Activated T-cell treated with anti-CD3 and anti-CD28 coated beads for 24 hours (primary cell): ENCODE measurements at regions not wholly inside any gene's neighbourhood (a gene's known extent, or its start where the extent isn't known, plus 50 kb on each side); places are given as distances from the start of the nearest gene placed in this dataset.
"Not testable (repeated sequence)": the region's sequence is repeated elsewhere in the genome, so short reads cannot be mapped to it uniquely, and the experiment has no call there.

Experiments
- DNase-seq: peaks from one replicate; pipeline ENCODE4 v3.0.0-alpha.2; 2020; ENCODE audit warnings: low read depth

DNA sequence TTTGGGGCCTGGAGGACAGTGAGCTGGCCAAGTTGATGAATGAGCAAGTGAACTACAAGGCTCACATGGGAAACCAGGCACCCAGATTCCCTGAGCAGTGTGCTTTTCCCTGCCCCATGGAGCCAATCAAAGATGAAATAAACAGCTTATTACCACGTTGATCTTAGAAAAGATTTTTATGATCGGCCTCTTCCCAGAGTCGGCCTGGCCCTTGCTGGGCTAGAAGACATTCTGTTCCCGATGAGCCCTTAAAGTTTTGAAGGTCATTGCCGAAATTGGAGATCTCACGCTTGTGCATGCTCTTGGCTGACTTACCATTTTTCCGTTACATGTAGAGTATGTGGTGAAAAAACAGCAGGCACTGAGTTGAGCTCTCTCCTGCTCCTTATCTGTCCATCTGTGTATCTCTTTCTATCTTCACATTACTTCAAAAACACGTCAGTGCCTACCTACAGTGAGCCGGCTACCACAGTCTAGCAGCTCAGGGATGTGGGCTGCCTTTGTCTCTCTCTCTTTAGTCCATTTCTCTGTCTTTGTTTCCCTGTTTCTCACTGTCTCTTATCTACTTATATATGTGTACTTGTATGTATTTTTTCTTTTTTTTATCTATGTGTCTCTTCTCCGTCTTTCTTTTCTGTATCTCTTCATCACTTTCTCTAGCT, 248.8 kb upstream of the USP24 start:
- no peak for DNase-seq

GRCh38 chr1:55457874-55458273, 242.7 kb upstream of the USP24 start:
- DNase-seq = no peak

DNA sequence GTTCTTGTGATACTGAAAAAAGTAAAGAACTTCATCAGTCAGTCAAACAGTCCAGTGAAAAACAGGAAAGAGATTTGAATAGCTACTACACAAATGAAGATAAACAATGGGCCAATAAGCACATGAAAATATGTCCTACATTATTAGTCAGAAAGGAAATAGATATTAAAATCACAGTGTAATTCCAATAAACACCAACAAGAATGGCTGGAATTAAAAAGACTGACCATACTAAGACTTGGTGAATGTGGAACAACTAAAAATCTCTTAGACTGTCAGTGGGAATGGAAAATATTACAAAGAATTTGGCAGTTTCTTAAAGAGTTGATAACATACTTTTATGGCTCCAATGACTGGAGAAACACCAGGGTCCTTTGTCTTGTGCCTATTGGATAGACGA, 241.8 kb upstream of the USP24 start:
- no peak for DNase-seq

DNA sequence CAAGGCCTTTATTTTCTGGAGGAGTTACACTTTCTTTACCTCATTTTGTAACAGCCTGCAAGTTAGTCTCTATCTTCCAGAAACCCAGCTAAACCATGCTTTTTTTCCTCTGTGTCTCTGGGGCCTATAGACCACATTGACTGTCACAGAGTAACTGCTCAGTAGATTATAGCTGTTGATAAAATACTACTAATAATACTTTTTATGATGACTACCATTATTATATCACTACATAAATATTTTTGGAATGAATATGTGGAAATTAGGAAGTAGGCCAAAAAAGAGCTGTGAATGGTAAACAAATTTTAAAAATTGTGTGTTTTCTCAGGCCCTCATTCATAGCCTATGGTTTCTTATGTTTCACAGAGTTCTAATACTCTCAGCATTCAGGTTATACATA, 233.1 kb upstream of the USP24 start:
- no peak for DNase-seq

DNA sequence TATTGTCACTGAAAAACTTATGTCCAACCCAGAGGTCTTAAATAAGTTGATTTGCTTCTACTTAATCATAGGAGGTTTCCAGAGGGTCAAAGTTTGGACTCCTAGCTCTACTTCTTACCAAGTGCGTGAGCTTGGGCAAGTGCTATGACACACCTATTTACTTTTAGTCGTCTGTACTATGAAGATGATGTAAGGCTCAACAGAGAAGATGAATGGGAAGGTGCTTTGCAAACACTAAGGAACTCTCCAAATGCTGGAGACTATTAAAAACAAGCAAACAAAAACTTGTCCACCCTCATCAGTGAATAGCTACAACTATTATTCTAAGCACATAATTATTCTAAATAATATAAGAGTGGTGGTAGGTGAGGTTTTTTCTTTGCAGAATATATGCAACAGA, 232.3 kb upstream of the USP24 start:
- no peak for DNase-seq

GRCh38 chr1:55446351-55446750, 231.2 kb upstream of the USP24 start:
- no peak for DNase-seq

DNA sequence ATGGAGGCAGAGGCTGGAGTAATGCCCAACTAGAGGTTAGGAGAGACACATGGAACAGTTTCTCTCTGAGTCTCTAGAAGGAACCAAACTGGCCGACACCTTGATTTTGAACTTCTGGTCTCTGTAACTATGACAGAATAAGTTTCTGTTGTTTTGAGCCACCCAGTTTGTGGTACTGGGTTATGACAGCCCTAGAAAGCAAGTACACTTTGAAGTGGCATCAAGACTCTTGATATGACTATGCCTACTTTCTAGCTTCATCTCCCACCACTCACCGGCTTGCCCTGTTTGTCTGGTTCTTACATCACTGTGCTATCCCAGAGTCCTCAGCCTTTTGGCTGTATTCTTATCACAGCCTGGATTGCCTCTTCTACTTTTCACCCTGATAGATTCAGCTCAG, 230.3 kb upstream of the USP24 start:
- no peak for DNase-seq

- no peak for DNase-seq
Observed at GRCh38 chr1:55444667-55445066, 229.5 kb upstream of the USP24 start.

- no peak for DNase-seq
Observed at GRCh38 chr1:55443175-55443915, 228.2 kb upstream of the USP24 start.

DNA sequence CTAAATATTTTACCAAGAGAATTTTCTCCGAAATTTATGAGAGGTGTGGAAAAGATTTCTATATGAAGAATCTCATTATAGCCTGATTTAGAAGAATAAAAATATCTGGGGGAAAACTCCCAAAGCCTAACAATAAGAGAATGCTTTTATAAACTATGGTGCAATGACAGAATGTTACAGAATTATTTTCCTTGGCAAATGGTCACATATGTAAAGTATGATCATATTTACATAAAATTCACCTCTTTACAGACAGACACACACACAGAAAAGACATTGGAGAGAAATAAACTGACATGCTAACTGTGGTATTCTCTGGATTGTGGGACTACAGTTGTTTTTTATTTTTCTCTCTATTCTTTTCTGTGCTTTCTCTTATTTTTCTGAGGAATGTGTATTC, 226.3 kb upstream of the USP24 start:
- no peak for DNase-seq

DNA sequence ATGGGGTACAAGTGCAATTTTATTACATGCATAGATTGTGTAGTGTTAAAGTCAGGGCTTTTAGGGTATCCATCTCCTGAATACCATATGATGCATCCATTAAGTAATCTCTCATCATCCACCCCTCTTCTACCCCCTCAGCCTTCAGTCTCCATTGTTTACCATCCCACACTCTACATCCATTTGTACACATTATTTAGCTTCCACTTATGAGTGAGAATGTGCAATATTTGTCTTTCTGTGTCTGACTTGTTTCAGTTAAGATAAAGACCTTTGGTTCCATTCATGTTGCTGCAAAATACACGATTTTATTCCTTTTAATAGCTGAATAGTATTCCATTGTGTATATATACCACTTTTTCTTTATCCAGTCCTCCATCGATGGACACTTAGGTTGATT, 222.5 kb upstream of the USP24 start:
- no peak for DNase-seq

- not testable (repeated sequence) for DNase-seq
Observed at GRCh38 chr1:55430720-55431119, 215.6 kb upstream of the USP24 start.

GRCh38 chr1:55430206-55430605, 215.0 kb upstream of the USP24 start:
- not testable (repeated sequence) for DNase-seq

- no peak for DNase-seq
Observed at GRCh38 chr1:55428944-55429931, 214.1 kb upstream of the USP24 start.

DNA sequence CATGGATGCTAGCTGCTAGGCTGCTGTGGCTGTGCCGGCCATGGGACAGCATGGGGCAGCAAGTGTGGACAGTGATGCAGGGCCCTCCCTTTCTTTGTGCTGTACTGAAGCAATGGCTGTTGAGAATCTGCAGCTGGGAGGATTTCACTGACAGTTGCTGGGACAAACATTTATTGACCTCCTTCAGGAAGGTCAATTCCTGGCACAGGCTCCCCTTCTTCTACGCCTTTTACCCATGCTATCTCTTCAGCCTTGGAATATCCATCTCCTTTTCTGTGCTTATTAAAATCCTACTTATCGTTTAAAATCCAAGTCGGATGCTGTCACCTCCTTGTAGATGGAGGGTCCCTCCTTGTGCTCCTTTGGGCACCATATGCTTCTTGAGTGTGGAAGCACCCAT, 213.1 kb upstream of the USP24 start:
- DNase-seq = no peak

- DNase-seq = no peak
Observed at GRCh38 chr1:55427606-55428005, 212.4 kb upstream of the USP24 start.

GRCh38 chr1:55426619-55427018, 211.5 kb upstream of the USP24 start:
- DNase-seq = no peak

DNA sequence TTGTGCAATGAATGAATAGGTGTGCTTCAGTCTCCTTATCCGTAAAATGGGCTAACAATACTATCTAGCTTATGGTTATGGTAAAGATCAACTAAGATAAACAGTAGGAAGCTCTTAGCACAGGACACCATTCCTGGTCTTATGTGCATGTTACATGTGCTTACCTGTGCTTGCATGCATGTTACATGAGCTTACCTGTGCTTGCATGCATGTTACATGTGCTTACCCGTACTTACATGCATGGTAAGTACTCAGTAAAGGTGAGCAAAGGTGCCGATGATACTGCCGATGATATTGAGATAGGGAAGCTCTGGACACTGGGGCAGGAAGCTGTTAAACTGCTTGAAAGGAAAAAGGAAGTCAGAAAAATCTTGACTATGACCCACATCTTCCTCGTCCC, 211.0 kb upstream of the USP24 start:
- DNase-seq = no peak

DNA sequence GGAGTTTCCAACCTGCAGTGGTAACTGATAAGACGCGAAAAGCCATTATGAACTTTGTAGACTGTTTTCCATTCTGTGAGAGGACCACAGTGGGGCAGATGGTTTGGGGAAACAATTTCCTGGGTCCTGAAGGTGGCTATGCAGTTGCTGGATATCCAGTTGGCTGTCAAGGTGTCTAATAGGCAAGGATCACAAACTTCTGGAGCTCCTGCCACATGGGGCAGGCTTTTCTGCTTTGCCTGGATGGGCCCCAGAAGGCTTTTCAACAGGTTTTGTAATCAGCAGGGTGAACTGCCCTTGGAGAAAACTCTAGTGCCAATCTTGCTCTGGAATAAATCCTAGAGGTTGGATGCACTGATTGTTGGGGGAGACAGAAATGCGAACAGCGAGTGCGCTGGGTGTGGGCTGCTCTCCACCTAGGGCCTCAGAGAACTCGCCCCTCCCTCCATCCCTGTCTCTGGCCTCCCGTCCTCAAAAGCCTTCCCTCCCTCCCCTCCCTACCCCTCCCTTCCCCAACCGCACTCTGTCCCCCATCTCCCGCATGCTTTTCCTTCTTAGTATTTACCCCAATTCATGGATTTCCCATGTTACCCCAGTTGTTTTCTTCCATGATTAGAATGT, 210.3 kb upstream of the USP24 start:
- no peak for DNase-seq

GRCh38 chr1:55423376-55423775, 208.2 kb upstream of the USP24 start:
- no peak for DNase-seq

GRCh38 chr1:55420929-55421716, 206.0 kb upstream of the USP24 start:
- no peak for DNase-seq
